Prostate gland (tissue), 2 donors: ENCODE measurements at regions not wholly inside any gene's neighbourhood (a gene's known extent, or its start where the extent isn't known, plus 50 kb on each side); places are given as distances from the start of the nearest gene placed in this dataset.
"Not testable (repeated sequence)": the region's sequence is repeated elsewhere in the genome, so short reads cannot be mapped to it uniquely, and the experiment has no call there.

Experiments
- DNase-seq: peaks from one replicate; pipeline ENCODE4 v3.0.0-alpha.2; 2019; ENCODE audit warnings: low spot score
- H3K27ac ChIP-seq, 2 donors: fragments of 200-600 bp; sonication (generic); 2 replicates each; pipeline ENCODE4 v1.5.1; 2017 to 2019
- H3K27me3 ChIP-seq: fragments of 200-600 bp; sonication (generic); replicated peaks from 2 replicates; pipeline ENCODE4 v1.5.1; 2019; ENCODE audit not compliant: insufficient read depth
- H3K36me3 ChIP-seq, 2 donors: fragments of 200-600 bp; sonication (generic); 1 replicate in 1 of 2; 2 replicates in 1 of 2; pipeline versions ENCODE4 v1.5.1 to v1.8.1; 2017 to 2019
- H3K4me1 ChIP-seq: fragments of 200-600 bp; sonication (generic); replicated peaks from 2 replicates; pipeline ENCODE4 v1.5.1; 2019
- H3K4me3 ChIP-seq, 2 donors: fragments of 200-600 bp; sonication (generic); 2 replicates each; pipeline ENCODE4 v1.5.1; 2017 to 2019
- H3K9me3 ChIP-seq: fragments of 200-600 bp; sonication (generic); 2 replicates; pipeline ENCODE4 v1.5.1; 2017
- CTCF ChIP-seq, 4 experiments: fragments of 200-600 bp in 2 of 4; fragments of 450-650 bp in 2 of 4; sonication (generic) in 2 of 4; IDR thresholded peaks; 1 replicate in 3 of 4; 2 replicates in 1 of 4; pipeline ENCODE4 v1.5.1; 2016 to 2019; ENCODE audit warnings: antibody characterized with exemption in 4 of 4, mild to moderate bottlenecking in 2 of 4, moderate library complexity in 2 of 4
- POLR2A ChIP-seq: fragments of 450-650 bp; IDR thresholded peaks from one replicate; pipeline ENCODE4 v1.6.1; 2016; ENCODE audit warnings: antibody characterized with exemption, mild to moderate bottlenecking
- POLR2AphosphoS5 ChIP-seq: sonication (generic); formaldehyde crosslinking; IDR thresholded peaks from one replicate; pipeline ENCODE4 v1.6.1; 2017; ENCODE audit warnings: antibody characterized with exemption
- WGBS: methylation state at CpG from one replicate; pipeline ENCODE4 v1.1.5; 2018; 5-methylcytosine and 5-hydroxymethylcytosine counted together
- intact Hi-C: fragments of 100-400 bp; cut with DNase I; formaldehyde crosslinking; loops from one replicate; pipeline ENCODE4 v1.14.2; 2022

DNA sequence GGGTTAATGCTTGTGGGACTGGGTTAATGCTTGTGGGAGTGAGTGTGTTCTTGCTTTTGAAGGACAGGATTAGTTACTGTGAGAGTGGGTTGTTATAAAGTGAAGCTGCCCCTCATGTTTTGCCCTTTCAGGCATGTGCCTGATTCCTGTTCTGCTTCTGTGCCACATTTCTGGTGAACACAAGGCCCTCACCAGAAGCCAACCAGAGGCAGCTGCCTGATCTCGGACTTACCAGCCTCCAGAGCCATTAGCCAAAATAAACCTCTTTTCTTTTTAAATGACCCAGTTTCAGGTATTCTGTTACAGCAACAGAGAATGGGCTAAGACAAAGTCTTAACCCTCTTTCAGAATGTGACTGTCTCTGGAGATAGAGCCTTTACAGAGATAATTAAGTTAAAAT lies 113.3 kb upstream of the TMTC4 start:
- Histone ChIP-seq H3K4me1 (no peaks in the 10 kb centered on the region), H3K4me3 (no peak overlapping the region), H3K36me3 (no peaks in the 10 kb centered on the region), H3K27me3 (no peaks in the 10 kb centered on the region), H3K27ac (no peak overlapping the region), H3K9me3 (no peaks in the 10 kb centered on the region)
- DNase-seq, result no peak
- WGBS, result 79% methylated on average over 1 of the region's 1 CpG
- intact Hi-C loops, result no loop called here
- TF ChIP-seq POLR2AphosphoS5 (no peak), CTCF (IDR thresholded peaks at IDR 0.05) (no peak), POLR2A (no peak)

DNA sequence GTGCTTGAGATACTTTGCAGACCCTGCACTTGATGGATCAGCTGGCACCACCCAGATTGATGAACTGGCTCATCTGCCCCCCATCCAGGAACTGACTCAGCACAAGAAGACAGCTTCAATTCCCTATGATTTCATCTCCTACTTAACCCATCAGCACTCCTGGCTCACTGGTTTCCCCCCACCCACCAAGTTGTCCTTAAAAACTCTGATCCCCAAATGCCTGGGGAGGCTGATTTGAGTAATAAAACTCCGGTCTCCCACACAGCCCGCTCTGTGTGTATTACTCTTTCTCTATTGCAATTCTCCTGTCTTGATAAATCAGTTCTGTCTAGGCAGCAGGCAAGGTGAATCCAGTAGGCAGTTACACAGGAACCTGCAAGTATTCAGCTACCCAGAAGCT lies 102.1 kb upstream of the TMTC4 start:
- intact Hi-C loops, H3K27ac ChIP-seq, H3K4me1 ChIP-seq, H3K9me3 ChIP-seq, H3K4me3 ChIP-seq, H3K27me3 ChIP-seq, H3K36me3 ChIP-seq, DNase-seq: not testable (repeated sequence)
- WGBS, result 95% methylated on average over 2 of the region's 2 CpGs

- H3K27ac ChIP-seq, result no peak overlapping the region
- no peak for TF ChIP-seq POLR2AphosphoS5
- TF ChIP-seq POLR2A, result no peak
- no peak for TF ChIP-seq CTCF (IDR thresholded peaks at IDR 0.05)
- no peaks in the 10 kb centered on the region for H3K9me3 ChIP-seq
- peaks cover 4% of the 10 kb centered on the region for H3K4me1 ChIP-seq
- intact Hi-C loops, result no loop called here
- H3K27me3 ChIP-seq, result no peaks in the 10 kb centered on the region
- H3K36me3 ChIP-seq, result no peaks in the 10 kb centered on the region
- H3K4me3 ChIP-seq, result no peak overlapping the region
- no peak for DNase-seq
- WGBS, result 60% methylated on average over 13 of the region's 13 CpGs
These were observed 99.5 kb upstream of the TMTC4 start for GRCh38 chr13:100773923-100774663.

DNA sequence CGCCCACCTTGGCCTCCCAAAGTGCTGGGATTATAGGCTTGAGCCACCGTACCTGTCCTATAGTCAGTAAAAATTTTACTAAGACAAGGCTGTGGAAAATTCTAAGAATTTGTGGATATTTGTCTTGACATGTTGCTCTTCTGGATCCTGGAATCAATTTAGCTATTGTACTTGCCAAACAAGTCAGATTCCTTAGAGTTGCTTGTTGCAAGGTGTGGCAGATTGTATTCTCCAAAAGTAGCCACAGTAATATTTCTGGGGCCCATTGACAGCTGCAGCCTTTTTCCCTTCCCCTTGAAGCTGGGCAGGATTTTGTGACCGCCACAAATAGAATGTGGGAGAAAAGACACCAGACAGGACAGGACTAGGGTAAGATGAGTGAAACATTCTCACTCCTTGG lies 98.8 kb upstream of the TMTC4 start:
- Histone ChIP-seq H3K4me1 (peaks cover 4% of the 10 kb centered on the region), H3K27me3 (no peaks in the 10 kb centered on the region), H3K4me3 (no peak overlapping the region), H3K36me3 (no peaks in the 10 kb centered on the region), H3K9me3 (no peaks in the 10 kb centered on the region), H3K27ac (no peak overlapping the region)
- TF ChIP-seq POLR2AphosphoS5, result no peak
- TF ChIP-seq CTCF (IDR thresholded peaks at IDR 0.05), result no peak
- no peak for TF ChIP-seq POLR2A
- intact Hi-C loops, result no loop called here
- no peak for DNase-seq
- 52% methylated on average over 3 of the region's 3 CpGs for WGBS

DNA sequence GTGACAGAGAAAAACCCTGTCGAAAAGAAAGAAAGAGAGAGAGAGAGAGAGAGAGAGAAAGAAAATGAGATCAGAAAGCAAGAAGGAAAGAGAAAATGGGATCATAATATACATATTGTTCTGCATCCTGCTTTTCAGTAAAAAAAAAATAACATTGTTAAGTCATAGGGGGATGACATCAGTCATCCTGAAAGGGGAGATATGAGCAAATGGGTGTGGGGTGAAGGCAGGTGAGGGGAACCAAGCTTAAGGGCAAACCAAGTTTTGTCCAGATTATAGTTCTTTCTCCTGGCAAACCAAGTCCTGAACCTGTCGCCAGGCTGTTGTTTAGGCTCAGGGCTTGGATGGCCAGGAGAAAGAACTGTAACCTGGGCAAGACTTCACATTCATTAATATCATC lies 92.6 kb upstream of the TMTC4 start:
- Histone ChIP-seq H3K4me1 (no peaks in the 10 kb centered on the region), H3K9me3 (no peaks in the 10 kb centered on the region), H3K27me3 (no peaks in the 10 kb centered on the region), H3K27ac (no peak overlapping the region), H3K4me3 (no peak overlapping the region), H3K36me3 (no peaks in the 10 kb centered on the region)
- TF ChIP-seq POLR2AphosphoS5 (no peak), POLR2A (no peak), CTCF (IDR thresholded peaks at IDR 0.05) (no peak)
- DNase-seq, result no peak
- WGBS, result 98% methylated on average over 2 of the region's 2 CpGs
- intact Hi-C loops, result no loop called here

DNA sequence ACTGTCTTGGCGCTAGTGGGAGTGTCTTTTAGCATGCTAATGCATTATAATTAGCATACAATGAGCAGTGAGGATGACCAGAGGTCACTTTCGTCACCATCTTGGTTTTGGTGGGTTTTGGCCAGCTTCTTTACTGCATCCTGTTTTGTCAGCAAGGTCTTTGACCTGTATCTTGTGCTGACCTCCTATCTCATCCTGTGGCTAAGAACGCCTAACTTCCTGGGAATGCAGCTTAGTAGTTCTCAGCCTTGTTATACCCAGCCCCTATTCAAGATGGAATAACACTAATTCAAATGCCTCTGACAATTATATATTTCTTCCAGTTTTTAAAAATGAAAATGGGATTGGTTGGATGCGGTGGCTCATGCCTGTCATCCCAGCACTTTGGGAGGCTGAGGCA lies 92.0 kb upstream of the TMTC4 start:
- 93% methylated on average over 4 of the region's 4 CpGs for WGBS
- H3K36me3 ChIP-seq, H3K27ac ChIP-seq, H3K27me3 ChIP-seq, DNase-seq, H3K9me3 ChIP-seq, H3K4me3 ChIP-seq, intact Hi-C loops, H3K4me1 ChIP-seq: not testable (repeated sequence)
